PC-3 (cell line): ENCODE measurements at regions not wholly inside any gene's neighbourhood (a gene's known extent, or its start where the extent isn't known, plus 50 kb on each side); places are given as distances from the start of the nearest gene placed in this dataset.

Experiments used
- CTCF ChIP-seq: fragments of 300-600 bp; sonication (generic); conservative IDR thresholded peaks from 2 replicates; pipeline ENCODE4 v1.5.1; 2017; ENCODE audit warnings: antibody characterized with exemption, low read depth, mild to moderate bottlenecking, low read length
- EZH2 ChIP-seq: fragments of 300-600 bp; sonication (generic); IDR thresholded peaks from one replicate; pipeline ENCODE4 v1.6.1; 2017; ENCODE audit warnings: antibody characterized with exemption, mild to moderate bottlenecking, low read length; ENCODE audit not compliant: unreplicated experiment
- EZH2phosphoT487 ChIP-seq: fragments of 300-600 bp; sonication (generic); IDR thresholded peaks from 2 replicates; pipeline ENCODE4 v1.6.1; 2018; ENCODE audit warnings: mild to moderate bottlenecking, antibody characterized with exemption, low read length, borderline replicate concordance

- TF ChIP-seq CTCF (no peak), EZH2 (no peak), EZH2phosphoT487 (no peak)
These were observed 129.5 kb upstream of the UMPS start for GRCh38 chr3:124600765-124601164.
